ENCODE measurements at regions not wholly inside any gene's neighbourhood (a gene's known extent, or its start where the extent isn't known, plus 50 kb on each side); places are given as distances from the start of the nearest gene placed in this dataset.

DNA sequence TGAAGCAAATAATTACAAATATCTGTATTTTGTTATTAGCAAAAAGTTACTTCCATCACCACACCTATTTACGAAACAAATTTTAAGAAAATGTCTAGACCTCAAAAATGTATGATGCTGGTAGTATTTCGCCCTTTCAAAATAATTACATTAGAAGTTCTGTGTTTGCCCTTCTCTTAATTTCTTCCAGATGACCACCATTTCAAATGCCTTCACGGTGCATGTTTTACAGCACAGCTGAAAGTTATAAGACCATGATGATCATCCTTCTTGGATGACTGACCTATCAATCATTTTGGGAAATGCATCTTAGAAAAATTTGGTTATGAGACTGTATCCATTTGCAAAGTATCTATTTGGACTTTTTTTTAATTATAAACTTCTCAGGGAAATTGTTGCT lies 390.8 kb downstream of the SLITRK6 start:
- DNase-seq (ENCODE audit: low read depth in 3 of 3, low spot score in 2 of 3) = no peak

DNA sequence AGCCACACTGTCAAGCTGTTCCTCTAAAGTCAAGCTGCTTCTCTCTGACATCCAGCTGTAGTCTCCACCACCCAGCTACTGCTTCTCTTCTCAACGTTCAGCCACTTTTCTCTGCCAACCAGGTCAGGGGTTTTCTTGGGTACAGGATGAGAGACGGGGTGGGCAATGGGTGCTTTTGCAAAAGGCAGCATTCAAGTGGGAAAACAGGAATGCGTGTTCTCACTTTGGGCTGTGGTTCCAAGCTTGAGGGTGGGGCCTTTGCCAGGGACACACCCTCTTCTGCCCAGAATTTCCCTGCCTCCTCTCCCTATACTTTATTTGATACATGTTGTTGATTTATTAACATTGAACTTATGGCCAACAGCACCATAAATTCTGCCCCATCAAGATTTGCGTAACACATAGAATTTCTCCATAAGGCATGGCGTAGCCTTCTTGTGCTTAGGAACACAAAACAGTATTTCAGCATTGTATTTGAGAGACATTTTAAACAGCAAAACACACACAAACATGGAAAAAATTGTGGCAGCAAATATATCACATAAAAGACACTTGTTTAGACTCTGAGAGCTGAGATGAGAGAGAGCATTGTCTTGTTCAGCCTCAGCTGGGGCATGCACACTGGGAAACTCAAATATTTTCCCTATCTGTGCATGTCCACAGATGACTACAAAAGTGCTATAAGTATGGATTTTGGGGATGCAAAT lies 392.8 kb downstream of the SLITRK6 start:
- DNase-seq (ENCODE audit: low read depth in 3 of 3, low spot score in 2 of 3) = no peak

DNA sequence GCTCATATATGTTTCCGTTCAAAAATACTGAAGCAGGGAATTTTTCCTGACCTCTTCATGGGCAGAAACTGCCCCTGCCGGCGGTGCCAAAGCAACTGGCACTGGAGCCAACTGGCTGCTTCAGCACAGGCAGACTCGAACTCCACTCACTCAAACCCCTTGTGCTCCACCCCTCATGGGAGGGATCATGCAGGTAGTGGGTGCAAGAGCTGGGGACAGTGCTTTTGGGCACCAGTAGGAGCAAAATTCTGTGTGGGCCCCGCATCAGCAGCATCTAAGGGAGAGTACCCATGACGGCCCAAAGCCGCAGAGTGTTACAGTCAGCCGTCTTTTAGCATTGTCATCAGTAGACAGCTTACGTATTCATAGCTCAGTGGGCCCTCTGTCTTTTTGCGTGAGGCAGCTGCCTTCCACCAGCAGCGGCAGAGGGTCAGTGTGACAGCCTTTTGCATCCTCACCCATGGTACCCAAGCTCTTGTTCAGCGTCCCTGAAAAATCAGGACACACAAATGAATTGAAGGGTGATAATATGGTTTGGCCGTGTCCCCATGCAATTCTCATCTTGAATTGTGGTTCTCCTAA lies 393.8 kb downstream of the SLITRK6 start:
- DNase-seq (ENCODE audit: low read depth in 3 of 3, low spot score in 2 of 3) = no peak

DNA sequence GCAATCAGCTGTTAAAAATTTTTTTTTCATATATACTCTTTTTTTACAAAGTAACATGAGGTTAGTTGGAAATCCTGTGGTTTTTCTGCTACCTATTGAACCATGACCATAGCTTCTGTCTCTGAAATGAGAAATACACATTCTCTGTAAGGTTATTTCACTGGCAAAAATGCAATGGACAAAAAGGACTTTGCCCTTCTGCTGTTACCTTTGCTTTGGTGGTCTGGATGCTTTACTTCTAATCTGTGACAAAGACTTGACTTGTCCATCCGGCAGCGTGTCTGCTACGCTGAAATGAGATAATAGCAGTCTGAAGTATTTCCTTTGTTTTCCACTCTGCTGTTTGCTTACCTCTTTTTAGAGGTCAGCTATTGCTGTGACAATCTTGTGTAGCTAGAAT lies 412.8 kb downstream of the SLITRK6 start:
- DNase-seq (ENCODE audit: low read depth in 3 of 3, low spot score in 2 of 3) = no peak

DNA sequence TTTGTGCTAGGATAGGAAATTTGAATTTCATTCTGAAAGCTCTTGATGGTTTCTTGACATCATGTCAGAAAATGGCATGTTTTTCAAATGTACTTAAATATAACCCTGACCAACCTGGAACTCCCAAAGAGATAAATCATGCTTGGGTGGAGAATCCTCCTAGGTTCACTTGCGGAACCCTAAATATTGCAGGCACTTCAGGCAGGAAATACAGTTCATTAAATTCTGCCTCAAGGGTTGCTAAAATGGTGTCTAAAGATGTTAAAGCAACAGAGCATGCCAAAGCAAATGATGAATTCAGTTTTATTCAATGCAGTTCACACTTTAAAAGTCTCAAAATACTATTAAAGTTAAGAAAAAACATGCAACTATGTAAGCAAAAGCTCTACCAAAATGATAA lies 415.9 kb downstream of the SLITRK6 start:
- DNase-seq (ENCODE audit: low read depth in 3 of 3, low spot score in 2 of 3) = no peak

DNA sequence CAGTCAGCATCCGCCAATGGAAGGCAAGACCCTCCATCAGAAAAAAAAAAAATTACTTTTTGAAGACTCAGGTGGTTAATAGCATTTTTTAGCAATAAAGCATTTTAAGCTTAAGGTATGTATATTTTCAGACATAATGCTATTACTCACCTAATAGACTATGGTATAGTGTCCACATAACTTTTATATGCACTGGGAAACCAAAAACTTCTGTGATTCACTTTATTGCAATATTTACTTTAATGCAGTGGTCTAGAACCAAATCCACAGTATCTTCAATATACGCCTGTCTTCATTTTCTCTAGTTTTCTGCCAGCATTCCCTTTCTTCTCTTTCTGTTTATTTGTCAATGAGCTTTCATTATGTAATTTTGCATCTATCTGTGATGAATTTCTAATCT lies 418.1 kb downstream of the SLITRK6 start:
- DNase-seq (ENCODE audit: low read depth in 3 of 3, low spot score in 2 of 3) = no peak

DNA sequence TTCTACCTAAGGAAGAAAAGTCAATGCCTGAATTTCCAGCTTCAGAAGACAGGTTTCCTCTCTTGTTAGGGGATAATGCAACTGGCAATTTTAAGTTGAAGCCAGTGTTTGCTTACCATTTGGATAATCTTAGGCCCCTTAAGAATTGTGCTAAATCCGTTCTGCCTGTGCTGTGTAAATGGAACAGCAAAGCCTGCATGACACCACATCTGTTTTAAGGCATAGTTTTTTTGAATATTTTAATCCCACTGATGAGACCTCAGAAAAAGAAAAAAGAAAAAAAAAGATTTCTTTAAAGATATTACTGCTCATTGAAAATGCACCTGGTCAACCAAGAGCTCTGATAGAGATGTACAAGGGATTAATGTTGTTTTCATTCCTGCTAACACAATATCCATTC lies 419.2 kb downstream of the SLITRK6 start:
- no peak for DNase-seq (ENCODE audit: low read depth in 3 of 3, low spot score in 2 of 3)

DNA sequence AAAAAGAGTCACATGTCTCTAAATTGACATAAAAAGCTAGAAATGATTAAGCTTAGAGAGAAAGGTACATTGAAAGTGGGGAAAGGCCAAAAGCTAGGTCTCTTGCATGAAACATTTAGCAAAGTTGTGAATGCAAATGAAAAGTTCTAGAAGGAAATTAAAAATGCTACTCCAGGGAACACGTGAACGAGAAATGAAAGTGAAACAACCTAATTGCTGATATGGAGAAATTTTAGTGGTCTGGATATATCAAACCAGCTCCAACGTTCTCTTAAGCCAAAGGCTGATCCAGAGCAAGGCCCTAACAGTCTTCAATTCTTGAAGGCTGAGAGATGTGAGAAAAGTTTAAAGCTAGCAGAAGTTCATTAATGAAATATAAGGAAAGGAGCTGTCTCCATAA lies 419.8 kb downstream of the SLITRK6 start:
- no peak for DNase-seq (ENCODE audit: low read depth in 3 of 3, low spot score in 2 of 3)

DNA sequence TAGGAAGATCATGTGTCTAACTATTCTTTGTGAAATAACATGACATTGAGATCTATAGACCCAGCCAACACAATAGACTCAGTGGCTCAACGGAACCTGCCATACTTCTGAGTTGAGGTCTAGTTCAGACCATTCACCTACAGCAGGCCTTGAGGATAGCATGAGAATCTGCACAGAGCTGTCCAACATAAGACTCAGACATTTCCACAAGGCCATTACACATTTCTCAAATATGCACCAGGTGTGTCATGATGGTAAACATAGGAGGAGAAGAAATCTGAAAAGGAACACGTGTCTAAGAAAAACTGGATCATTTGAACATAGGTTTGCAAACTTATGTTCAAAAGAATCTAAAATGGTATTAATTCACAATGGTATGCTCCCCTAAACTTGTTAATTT lies 421.4 kb downstream of the SLITRK6 start:
- no peak for DNase-seq (ENCODE audit: low read depth in 3 of 3, low spot score in 2 of 3)

DNA sequence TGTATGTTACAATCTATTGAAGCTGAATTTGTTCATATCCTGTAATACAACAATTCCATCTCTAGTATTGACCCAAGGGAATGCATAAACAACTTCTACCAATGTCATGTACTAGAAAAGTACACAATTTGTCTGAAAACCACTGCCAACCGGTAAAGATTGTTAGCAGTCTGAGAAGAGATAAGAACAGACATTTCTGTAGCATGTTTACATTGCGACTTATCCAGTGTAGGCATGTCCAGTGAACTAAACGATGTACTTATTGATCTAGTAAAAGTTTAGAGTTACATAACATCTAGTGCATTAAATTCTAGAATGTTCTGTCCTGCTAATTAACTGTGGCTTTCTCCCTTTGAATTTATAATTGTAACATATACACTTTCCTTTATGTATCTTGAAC lies 425.9 kb downstream of the SLITRK6 start:
- DNase-seq (ENCODE audit: low read depth in 3 of 3, low spot score in 2 of 3) = no peak

DNA sequence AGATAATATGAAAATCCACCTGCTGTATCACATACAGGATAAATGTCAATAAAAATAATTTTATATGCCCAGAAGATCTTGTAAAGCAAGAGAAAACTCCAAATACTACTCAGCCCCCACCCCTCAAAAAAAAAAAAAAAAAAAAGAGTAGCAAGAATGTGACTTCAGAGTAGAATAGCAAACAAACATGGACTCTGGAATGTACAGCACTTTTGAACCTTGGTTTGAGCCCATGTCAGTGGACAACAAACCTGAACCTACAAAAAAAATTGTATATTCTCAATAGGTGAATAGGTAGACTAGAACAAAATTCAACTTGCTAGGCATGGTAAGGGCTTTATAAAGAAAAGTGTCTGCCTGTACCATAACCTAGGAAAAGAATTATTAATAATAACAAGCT lies 428.0 kb downstream of the SLITRK6 start:
- DNase-seq (ENCODE audit: low read depth in 3 of 3, low spot score in 2 of 3) = no peak

DNA sequence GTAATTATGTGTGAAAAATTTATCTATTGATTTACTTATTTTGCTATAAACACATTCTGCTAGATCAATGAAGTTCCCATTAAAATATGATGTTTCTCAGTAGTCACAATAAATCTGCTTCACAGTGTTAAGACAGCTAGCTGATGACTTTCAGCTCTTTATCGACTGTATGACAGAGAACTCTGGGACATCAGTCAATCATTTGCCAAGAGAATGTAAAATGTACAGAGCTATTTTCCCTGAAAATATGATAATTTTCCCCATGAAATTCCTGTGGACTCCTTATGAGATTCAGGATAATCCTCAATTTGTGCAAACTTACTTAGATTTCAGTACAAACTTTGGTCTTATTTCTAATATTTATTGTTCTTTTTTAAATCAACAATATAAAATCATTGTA lies 430.5 kb downstream of the SLITRK6 start:
- DNase-seq (ENCODE audit: low read depth in 3 of 3, low spot score in 2 of 3) = no peak

DNA sequence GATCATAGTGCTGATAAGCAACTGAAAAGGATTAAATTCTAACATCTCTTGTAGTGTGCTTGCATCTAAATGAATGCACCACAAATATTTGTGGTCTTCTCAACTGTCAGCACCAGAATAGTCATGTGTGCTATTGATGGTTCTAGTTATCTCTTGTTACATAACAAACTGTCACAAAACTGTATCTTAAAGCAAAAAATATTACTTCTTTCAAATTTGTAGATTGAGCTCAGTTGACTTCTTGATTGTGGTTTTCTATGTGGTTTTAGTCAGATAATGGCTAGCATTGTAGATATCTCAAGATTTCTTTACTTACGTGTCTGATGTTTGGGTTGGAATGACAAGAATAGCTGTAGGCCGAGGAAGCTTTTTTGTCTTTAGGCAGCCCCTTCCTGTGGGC lies 431.3 kb downstream of the SLITRK6 start:
- DNase-seq (ENCODE audit: low read depth in 3 of 3, low spot score in 2 of 3) = no peak

DNA sequence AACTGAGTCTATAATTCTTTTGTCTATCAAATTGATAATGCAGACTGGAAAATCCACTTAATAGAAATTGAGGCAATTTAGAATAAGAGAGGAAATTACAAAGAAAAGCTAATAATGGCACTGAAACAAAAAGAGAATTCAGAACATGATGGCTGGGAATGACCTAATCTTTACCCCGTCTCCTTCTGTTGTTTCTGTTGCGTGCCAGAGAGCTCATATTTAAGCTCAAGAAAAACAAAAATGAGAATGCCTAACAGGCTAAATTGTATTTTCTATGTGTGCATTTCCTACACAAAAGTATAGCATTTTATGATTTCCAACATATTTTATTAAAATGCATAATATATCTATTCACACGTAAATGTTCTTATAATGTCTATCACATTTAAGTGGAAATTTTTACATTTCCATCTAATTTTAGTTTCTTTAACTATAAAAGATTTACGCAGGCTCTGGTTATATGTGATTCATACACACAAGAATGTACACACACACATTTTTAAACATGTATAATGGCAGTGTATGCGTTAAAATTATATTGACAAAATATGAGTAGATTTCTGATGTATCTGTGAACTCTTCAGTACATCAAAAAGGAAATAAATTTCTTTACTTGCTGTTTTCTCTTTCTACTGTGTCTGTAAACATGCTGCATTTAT lies 432.3 kb downstream of the SLITRK6 start:
- no peak for DNase-seq (ENCODE audit: low read depth in 3 of 3, low spot score in 2 of 3)

DNA sequence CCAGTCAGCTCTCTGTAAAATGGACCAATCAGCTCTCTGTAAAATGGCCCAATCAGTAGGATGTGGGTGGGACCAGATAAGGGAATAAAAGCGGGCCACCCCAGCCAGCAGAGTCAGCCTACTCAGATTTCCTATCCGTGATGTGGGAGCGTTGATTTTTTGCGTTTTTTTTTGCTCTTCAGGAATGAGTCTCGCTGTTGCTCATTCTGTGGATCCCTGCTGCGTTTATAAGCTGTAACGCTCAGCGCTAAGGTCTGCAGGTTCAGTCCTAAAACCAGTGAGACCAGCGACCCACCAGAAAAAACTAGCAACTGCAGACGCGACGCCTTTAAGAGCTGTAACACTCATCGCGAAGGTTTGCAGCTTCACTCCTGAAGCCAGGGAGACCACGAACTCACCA lies 435.7 kb downstream of the SLITRK6 start:
- no peak for DNase-seq (ENCODE audit: low read depth in 3 of 3, low spot score in 2 of 3)

DNA sequence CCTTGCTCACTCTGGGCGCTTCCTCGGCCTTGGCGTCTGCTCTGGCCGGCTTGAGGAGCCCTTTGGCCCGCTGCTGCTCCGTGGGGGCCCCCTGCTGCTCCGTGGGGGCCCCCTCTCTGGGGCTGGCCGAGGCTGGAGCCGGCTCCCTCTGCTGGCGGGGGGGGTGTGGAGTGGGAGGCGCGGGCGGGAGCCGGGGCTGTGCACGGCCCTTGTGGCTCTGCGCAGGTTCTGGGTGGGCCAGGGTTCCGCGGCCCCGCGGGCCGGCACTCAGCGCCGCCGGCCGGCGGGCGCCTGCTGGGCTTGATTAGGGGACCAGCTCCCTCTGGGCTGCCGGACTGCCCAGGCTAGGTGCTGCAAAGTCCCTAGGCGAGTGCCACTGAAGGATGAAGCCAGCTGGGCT lies 436.2 kb downstream of the SLITRK6 start:
- no peak for DNase-seq (ENCODE audit: low read depth in 3 of 3, low spot score in 2 of 3)

DNA sequence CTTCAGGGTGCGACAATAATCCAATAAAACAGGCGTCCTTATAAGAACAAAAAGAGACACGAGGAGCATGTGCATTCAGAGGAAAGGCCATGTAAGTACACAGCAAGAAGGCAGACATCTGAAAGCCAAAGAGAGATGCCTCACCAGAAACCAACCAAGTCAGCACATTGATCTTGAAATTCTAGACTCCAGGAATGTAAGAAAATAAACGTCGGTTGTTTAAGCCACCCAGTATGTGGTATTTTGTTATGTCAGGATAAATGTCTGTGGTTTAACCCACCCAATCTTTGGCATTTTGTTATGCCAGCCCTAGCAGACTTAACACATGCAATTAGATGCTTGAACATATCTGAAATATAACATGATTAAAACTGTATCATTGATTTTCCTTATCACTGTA lies 452.0 kb downstream of the SLITRK6 start:
- no peak for DNase-seq (ENCODE audit: low read depth in 3 of 3, low spot score in 2 of 3)

DNA sequence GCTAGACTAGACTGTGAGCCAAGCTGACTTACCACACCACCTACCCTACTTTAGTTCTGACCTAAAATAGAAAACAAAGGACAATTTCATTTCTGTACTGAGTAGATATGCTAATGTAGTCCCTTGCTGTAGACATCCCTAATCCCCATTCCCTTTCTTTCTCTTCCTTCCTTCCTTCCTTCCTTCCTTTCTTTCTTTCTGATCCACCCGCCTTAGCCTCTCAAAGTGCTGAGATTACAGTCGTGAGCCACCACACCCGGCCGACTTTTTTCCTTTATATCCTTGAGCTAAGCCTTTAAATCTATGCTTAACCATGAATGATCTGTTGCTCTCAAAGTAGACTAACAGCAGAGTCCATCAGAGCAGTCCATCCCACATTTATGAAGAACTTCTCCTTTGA lies 465.0 kb downstream of the SLITRK6 start:
- no peak for DNase-seq (ENCODE audit: low read depth in 3 of 3, low spot score in 2 of 3)

DNA sequence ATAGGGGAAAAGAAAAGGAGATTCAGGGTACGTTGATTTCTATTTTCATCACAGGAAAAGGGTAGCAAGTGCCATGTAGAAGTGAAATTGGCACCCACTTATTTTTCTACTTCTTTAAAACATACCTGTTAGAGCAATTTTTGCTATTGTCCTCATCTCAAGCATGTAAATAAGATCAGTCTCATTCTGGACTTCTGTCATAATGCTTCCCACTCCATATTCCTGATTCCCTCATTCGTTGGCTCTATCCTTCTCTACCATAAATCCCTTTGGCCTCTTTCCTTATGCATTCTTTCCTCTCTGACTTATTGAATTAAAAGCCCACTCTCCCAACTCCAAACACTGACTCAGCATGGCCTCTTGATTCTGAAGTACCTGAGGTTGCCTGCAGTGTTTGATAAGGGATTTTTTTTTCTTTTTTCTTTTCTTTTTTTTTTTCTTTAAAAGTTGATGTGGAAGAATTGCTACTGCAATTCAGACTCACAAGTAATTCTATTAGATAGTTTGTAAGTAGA lies 465.7 kb downstream of the SLITRK6 start:
- no peak for DNase-seq (ENCODE audit: low read depth in 3 of 3, low spot score in 2 of 3)

DNA sequence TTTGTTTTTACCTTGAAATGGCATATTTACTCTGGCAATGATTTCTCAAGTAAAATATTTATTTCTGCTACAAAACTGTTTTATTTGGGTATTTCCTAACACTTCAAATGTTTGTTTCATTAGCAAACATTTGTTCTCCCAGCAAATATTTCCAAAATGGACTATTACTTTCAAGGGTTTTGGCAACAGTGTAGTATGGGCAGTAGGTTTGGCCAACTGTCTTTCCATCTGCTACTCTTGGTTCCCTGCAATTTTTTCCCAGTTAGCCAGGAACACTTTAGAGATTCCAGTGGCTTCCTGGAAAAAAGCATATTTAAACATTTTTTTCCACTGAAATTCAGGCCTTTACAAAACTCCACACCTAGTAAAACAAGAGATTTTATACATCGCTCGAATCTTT lies 466.6 kb downstream of the SLITRK6 start:
- DNase-seq (ENCODE audit: low read depth in 3 of 3, low spot score in 2 of 3) = no peak

DNA sequence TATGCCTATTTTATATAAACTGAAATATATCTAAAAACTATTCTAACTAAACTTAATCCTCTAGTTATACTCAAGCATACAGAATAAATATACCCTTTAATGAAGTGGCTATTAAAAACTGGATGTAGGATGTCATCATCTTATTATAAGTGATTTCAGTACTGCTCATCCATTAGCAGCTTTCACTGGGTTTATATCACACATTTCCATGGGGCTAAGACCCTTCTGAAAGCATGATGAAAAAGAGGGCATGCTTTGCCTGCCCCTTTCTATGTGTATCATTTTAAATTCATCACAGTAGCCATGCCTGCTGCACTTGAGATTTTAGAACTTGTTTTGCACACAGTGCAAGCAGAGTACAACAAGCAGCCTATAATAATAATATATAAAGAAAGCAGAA lies 477.5 kb downstream of the SLITRK6 start:
- DNase-seq (ENCODE audit: low read depth in 3 of 3, low spot score in 2 of 3) = no peak

DNA sequence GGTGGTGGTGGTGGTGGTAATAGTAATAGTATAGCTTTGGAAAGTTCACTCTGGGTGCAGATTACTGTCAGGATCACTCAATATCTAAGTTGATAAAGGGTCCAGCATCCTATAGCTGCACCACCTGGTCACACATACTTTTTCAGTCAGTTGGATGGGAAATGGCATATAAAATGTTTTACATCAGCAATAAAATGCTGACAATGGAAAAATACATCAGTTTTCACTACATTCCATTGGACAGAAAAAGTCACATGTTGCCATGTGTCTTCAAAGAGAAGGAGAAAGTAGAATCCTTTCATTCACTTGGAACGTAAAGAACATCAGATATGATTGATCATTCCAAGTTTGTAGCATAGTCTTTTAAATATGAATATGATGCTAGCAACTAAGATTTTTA lies 481.4 kb downstream of the SLITRK6 start:
- no peak for DNase-seq (ENCODE audit: low read depth in 3 of 3, low spot score in 2 of 3)
